ENCODE measurements at regions not wholly inside any gene's neighbourhood (a gene's known extent, or its start where the extent isn't known, plus 50 kb on each side); places are given as distances from the start of the nearest gene placed in this dataset.

- TF ChIP-seq POLR2AphosphoS5 (IDR thresholded peaks at IDR 0.05) (no peak), POLR2A (IDR thresholded peaks at IDR 0.05) (no peak)
- TF ChIP-seq, protein P1, sequence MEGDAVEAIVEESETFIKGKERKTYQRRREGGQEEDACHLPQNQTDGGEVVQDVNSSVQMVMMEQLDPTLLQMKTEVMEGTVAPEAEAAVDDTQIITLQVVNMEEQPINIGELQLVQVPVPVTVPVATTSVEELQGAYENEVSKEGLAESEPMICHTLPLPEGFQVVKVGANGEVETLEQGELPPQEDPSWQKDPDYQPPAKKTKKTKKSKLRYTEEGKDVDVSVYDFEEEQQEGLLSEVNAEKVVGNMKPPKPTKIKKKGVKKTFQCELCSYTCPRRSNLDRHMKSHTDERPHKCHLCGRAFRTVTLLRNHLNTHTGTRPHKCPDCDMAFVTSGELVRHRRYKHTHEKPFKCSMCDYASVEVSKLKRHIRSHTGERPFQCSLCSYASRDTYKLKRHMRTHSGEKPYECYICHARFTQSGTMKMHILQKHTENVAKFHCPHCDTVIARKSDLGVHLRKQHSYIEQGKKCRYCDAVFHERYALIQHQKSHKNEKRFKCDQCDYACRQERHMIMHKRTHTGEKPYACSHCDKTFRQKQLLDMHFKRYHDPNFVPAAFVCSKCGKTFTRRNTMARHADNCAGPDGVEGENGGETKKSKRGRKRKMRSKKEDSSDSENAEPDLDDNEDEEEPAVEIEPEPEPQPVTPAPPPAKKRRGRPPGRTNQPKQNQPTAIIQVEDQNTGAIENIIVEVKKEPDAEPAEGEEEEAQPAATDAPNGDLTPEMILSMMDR (IDR thresholded peaks at IDR 0.05): no peak
Observed at GRCh38 chr7:68663392-68663791, 934.9 kb upstream of the AUTS2 start.
